ENCODE measurements at regions not wholly inside any gene's neighbourhood (a gene's known extent, or its start where the extent isn't known, plus 50 kb on each side); places are given as distances from the start of the nearest gene placed in this dataset.

DNA sequence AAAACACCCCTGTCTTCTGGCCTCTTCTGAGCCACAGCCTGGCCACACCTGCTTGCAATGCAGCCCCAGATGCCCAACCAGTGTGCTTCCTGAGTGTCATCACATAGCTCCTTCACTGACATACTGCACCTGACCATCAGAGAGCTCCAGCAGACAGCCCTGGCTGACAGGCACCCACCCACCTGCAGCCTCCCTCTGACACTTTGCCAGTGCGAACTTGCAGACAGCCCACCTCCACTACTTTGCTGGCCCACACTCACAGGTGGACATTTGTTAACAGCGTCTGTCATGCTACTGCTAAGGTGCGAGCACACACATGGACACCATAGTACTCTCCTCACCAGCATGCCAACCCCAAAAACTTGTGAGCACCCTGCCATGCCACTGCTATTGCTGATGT is 740.1 kb downstream of the DNAJB9 start:
- TF ChIP-seq CTCF (IDR thresholded peaks at IDR 0.05; ENCODE audit: low read length) = no peak
- no peak for TF ChIP-seq EZH2 (IDR thresholded peaks at IDR 0.05; ENCODE audit: borderline replicate concordance, low read length)
